Tibial nerve (tissue), 3 donors: ENCODE measurements at regions not wholly inside any gene's neighbourhood (a gene's known extent, or its start where the extent isn't known, plus 50 kb on each side); places are given as distances from the start of the nearest gene placed in this dataset.

Experiments used
- POLR2A ChIP-seq, 2 donors: fragments of 450-650 bp; IDR thresholded peaks; one replicate each; pipeline ENCODE4 v1.6.1; 2017; ENCODE audit warnings: antibody characterized with exemption in 2 of 2, mild to moderate bottlenecking in 2 of 2, moderate library complexity in 2 of 2
- TF ChIP-seq, protein P1 (sequence below), 5 experiments: fragments of 200-600 bp in 3 of 5; fragments of 450-650 bp in 2 of 5; sonication (generic) in 3 of 5; IDR thresholded peaks; one replicate each; pipeline ENCODE4 v1.5.1; 2016 to 2019; ENCODE audit warnings: antibody characterized with exemption in 5 of 5, mild to moderate bottlenecking in 3 of 5, moderate library complexity in 2 of 5

DNA sequence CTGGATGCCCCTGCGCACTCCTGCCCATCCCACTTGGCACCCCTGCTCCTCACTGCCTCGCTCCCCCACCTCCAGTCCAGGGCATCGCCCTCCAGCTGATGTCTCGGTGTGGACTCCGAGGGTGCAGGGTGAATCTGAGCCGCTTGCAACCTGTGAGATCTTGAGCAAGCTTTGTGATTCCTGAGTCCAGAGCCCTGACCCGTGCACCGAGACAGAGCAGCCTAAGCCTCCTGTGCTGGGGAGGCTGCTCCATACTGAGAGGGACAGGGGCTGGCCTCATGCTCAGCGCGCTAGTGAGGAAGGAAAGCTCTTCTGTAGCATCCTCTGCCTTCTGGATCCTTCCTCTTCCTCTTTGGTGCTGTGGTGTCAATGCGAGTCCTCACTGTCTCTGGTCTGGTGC lies 116.0 kb downstream of the TEX29 start:
- TF ChIP-seq POLR2A (IDR thresholded peaks at IDR 0.05) = no peak
- TF ChIP-seq, protein P1, sequence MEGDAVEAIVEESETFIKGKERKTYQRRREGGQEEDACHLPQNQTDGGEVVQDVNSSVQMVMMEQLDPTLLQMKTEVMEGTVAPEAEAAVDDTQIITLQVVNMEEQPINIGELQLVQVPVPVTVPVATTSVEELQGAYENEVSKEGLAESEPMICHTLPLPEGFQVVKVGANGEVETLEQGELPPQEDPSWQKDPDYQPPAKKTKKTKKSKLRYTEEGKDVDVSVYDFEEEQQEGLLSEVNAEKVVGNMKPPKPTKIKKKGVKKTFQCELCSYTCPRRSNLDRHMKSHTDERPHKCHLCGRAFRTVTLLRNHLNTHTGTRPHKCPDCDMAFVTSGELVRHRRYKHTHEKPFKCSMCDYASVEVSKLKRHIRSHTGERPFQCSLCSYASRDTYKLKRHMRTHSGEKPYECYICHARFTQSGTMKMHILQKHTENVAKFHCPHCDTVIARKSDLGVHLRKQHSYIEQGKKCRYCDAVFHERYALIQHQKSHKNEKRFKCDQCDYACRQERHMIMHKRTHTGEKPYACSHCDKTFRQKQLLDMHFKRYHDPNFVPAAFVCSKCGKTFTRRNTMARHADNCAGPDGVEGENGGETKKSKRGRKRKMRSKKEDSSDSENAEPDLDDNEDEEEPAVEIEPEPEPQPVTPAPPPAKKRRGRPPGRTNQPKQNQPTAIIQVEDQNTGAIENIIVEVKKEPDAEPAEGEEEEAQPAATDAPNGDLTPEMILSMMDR (IDR thresholded peaks at IDR 0.05) = no peak
